ENCODE measurements at regions not wholly inside any gene's neighbourhood (a gene's known extent, or its start where the extent isn't known, plus 50 kb on each side); places are given as distances from the start of the nearest gene placed in this dataset.
"Not testable (repeated sequence)": the region's sequence is repeated elsewhere in the genome, so short reads cannot be mapped to it uniquely, and the experiment has no call there.

DNA sequence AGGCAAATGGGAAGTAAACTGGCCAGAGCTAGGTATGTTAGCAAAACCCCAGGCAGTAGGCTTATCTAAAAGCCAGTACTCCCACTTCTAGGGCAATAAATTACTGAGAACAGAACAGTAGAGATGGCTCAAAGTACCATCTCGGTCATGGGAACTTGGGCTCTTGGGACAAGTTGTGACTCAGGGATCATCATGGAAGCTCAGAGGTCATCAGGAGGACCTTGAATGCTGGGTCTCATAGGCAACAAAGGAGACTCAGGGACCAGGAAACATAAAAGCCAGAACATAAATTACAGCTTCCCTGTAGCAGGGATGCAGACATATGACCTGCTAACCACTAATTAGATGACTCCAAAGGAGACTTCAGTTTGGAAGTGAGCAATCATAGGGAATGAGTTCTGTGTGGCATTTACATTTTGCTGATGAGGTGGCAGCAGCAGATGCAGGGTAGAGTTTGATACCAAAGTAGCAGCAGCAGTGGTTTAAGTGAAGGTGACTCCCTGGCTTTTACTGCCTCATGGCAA, 97.6 kb upstream of the SCAF11 start:
- DNase-seq (ENCODE audit: low read depth): no peak

DNA sequence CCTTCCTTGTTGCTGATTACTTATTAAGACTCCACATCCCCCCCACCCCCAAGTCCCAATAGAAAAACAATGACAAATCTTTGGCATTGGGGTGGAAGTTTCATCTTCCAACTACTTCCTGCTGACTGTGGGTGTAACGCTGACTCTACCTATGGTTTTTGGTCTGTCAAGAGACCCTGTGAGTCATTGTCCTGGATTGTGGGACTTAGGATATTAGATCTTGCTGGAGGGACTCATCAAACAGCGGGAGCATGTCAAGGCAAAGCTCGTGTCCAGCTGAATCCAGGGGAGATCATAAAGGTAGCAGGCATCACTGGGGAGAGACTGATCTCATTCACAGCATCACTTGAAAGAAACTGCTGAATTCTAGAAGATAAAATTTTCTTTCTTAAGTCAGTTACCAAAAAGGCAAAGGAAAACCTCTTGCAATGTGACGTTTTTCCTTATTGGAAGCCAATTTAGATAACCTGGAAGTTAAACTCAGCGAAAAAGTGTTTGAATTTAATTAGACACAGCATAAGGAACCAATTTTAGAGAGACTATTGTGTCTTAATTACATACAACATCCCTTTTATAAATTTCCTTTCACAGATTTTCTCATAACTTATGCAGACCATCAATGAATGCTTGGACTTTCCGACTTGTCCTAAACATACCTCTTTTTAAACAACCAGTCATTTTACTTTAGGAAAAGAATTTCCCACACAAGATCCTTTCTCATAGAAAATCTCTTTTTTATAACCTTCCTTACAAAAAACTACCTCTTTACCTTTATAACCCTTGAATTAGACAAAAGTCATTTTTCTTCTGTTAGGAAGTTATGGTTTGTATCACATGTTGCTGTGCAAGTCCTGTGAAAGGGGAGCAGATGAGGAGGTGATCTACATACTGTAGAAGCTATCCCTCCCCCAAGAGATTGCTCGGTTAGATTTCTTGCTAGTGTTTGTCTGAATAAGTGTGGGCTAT, 94.6 kb upstream of the SCAF11 start:
- no peak for DNase-seq (ENCODE audit: low read depth)

DNA sequence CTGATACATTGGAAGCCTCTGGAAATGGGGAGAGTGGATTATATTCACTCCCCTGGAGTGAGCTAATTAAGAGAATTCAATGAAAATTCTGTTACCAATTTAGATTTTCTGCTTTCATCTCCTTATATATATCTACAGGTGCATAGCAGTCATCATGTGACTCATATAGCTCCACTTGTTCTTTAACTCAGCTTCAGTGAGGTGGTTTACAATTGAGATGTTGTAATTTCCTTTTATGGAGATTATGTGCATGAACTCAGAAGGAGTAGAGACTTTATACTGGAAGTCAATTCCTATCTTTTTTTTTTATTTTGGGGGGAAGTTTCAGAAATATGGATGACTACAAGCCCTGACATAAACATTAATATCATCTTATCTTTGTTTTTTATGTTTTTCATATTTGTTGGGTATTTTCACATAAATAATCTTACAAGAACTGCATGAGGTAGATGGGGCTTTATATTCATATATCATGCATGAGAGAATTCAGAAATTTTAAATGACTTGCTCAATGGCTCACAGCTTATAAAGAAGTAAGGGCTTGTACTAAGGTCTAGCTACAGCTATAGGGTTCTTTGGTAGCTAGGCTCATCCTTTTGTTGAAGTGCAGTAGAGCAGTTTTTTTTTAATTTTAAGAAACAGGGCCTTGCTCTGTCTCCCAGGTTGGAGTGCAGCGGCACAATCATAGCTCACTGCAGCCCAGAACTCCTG, 92.3 kb upstream of the SCAF11 start:
- DNase-seq (ENCODE audit: low read depth): no peak

DNA sequence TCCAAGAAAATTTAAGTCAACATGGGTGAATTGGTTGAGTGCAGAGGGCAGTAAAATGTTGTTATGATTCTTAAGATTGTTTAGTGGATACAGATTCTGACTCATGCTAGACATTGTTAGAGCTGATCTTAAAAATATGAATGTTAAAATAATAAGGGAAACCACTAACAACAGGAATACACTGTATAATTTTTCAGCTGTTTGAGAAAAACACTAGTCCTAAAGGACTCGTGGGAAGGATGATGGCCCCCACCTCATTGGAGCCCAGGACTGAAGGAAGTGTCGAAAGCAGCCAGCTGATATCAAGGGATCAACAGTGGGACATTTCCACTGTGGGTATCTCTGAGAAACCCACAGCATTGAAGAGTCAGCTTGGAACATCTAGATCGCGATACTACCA, 82.9 kb upstream of the SCAF11 start:
- DNase-seq (ENCODE audit: low read depth): no peak

DNA sequence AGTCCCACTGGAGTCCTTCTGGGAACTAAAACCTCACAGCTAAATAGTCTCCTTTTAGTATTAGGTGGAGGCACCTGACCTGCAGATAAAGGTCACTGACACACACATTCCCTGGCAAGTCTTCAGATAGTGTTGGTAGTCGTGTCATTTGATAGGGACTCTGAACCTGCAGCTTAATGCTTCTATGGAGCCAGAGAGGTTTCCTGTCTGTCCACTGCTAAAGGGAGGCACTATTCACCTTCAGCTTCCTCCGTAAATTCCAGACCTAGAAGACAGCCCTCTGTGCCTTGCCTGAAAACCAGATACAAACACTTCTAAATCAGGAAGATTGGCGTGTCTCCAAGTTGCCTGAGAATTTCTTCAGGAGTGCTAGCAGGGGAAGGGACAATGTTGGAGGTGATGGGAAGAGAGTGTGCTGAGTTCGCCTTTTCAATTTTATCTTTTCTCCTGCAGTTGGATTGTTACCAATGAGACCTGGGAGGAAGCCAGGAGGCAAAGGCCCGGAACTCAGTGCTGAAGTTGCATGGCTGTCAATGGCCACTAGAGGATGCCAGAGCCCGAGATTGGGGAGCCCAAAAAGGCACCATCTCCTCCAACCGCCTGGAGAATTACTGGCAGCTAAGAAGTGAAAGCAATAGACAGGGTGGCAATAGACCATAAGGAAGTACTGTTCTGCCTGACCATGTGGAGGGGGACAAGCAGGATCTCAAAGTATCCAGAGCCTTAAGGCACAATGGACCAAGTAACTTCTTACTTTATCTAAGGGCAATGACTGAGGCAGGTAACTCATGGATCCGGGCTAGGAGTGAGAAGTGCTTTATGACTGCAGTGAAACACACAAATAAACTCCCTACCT, 81.6 kb upstream of the SCAF11 start:
- DNase-seq (ENCODE audit: low read depth): peak; percentile 82

DNA sequence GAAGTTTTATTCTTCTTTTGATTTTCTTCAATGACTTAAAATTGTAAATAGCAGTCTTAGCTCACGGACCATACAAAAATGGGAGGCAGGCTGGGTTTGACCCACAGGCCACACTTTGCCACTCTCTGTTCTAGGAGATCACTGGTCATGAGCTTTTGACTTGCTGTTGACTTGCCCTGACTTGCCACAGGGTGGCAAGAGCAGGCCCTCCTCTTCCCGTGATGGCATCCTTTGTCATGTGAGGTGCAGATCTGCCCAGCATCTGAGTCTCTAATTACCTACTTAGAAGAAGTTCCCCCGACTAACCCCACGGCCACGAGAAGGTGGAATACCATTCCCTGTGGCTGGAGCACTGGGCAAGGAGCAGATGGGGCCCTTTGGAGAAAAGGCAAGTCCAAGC, 81.0 kb upstream of the SCAF11 start:
- DNase-seq (ENCODE audit: low read depth): no peak

DNA sequence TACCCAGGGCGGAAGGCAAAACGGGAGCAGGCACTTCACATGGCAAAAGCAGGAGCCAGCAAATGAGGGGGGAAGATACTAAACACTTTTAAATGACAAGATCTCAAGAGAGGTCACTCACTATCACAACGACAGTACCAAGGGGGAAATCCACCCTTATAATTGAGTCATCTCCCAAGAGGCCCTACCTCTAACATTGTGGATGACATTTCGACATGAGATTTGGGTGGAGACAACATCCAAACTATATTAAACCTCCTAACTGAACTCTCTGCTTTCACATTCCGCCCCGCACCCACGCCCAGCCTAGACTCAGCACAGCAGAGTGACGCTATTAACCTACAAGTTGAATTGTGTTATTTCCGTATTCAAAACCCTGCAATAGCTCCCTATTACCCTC, 76.7 kb upstream of the SCAF11 start:
- DNase-seq (ENCODE audit: low read depth): no peak

DNA sequence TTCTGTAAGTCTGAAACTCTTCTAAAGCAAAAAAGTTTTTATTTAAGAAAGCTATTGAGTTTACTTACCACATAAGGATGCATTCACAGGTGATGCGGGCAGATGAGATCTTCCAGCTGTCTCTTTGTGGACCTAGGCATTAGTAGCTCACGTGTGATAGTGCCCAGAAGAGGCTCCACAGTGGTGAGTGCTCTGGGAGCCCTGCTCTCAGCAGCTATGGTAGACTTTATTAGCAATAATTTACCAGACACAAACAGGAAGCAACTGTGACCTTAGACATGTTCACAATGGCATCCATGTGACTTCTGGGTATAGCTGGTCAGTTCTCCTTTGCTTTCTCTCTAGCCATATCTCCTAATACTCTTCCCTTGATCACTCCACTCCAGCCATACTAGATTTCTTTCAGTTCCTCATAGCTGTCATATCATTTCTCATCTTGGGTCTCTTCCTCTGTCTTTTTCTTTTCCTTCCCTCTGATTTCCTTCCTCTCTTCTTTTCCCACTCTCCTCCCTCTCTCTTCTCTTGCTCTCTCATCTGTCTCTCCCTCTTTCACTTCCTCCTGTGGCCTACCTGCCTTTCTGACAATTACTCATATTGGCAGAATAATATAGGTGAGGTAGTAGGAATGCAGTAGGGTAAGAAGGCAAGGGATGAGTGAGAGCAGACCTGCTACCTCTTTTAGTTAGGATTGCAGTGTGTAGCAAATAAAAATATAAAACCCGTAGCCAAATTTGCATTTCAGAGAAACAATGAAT, 75.2 kb upstream of the SCAF11 start:
- DNase-seq (ENCODE audit: low read depth): no peak

DNA sequence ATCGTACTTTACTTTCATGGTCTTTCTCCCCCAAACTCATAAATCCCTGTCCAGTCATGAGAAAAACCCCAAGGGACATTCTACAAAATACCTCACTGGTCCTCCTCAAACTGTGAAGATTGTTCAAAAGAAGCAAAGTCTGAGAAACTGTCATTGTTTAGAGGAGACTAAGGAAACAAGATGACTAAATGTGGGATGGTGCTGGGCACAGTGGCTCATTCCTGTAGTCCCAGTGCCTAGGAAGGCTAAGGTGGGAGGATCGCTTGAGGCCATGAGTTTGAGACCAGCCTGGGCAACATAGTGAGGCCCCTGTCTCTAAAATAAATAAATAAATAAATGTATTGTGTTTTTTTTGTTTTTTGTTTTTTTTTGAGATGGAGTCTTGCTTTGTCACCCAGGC, 74.2 kb upstream of the SCAF11 start:
- no peak for DNase-seq (ENCODE audit: low read depth)

DNA sequence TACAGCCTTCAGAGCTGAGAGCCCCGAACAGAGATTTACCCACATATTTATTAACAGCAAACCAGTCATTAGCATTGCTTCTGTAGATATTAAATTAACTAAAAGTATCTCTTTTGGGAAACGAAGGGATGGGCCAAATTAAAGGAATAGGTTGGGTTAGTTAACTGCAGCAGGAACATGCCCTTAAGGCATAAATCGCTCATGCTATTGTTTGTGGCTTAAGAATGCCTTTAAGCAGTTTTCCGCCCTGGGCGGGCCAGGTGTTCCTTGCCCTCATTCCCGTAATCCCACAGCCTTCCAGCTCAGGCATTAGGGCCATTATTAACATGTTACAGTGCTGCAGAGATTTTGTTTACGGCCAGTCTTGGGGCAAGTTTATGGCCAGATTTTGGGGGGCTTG, 68.3 kb upstream of the SCAF11 start:
- DNase-seq (ENCODE audit: low read depth): not testable (repeated sequence)

DNA sequence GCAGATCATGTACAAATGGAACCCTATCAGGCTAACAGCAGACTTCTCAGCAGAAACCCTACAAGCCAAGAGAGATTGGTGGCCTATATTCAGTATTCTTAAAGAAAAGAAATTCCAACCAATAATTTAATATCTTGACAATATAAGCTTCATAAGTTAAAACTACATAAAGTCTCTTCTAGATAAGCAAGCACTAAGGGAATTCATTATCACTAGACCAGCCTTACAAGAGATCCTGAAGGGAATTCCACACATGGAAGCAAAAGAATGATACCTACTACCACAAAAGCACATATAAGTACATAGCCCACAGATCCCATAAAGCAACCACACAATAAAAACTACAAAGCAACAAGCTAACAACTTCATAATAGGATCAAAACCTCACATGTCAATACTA, 60.4 kb upstream of the SCAF11 start:
- no peak for DNase-seq (ENCODE audit: low read depth)

DNA sequence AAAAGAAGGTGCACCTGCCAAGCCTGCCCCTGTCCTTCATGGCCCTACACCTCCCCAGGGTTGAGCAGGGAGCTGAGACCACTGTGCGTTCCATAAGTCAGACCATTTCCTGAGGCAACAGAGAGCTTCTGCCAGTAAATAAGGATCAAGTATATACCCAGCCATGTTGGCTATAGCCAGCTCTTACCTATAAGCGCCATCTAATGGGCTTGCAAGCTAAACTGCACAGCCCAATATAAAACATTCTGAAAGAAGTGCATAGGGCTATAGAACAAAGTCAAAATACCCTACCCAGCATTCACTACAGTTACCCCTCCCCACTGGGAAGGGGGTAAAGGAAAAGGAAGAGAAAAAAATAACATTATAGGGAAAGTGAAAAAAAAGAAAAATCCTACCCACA, 59.3 kb upstream of the SCAF11 start:
- no peak for DNase-seq (ENCODE audit: low read depth)

DNA sequence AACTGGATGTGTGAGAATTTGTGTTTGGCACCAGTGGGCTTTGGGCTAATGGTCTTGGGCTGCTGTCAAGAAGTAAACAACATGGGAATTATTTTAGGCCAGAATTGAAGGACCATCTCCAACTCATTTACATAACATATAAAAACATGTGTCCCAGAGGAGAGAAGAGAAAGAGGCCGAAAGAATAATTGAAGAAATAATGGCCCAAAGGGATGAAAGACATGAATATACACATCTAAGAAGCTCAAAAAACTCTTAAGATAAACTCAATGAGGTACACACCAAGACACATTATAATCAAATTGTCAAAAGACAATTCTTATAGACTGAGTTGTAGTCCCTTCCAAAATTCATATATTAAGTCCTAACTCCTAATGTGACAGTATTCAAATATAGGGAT, 56.1 kb upstream of the SCAF11 start:
- no peak for DNase-seq (ENCODE audit: low read depth)

DNA sequence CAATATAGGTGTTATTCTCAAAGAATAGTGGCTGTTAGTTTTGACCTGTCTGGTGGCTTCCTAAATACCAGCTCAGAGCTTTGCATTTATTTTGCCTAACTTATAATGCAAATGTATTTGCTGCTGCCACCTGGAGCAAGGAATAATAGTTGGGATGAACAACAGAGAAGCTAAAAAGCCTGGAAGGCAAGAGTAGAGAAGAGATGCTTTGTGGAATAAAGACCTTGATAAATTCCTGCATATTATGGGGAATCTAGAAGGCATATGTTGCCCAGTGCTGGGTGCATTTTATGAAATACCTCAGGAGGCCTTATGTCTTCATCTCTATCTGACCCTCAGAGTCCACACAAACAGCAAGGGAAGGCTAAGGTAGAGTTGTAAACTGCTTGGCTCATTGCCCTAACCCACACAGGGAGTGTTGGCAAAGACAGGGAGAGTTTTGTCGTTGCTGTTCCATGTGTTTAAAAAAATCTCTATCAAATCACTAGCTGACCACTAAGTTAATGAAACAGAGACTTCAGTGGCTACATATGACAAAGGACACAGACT, 53.7 kb upstream of the SCAF11 start:
- DNase-seq (ENCODE audit: low read depth): no peak
